ENCODE measurements at regions not wholly inside any gene's neighbourhood (a gene's known extent, or its start where the extent isn't known, plus 50 kb on each side); places are given as distances from the start of the nearest gene placed in this dataset.
A peak's percentile ranks its signal among the peaks of the same experiment; 100 is the strongest.

- no peak overlapping the region for H3K4me3 ChIP-seq (replicated peaks; ENCODE audit: low read depth, low read length)
- DNase-seq (ENCODE audit: extremely low read depth, low read depth) = no peak
- TF ChIP-seq, protein P1, sequence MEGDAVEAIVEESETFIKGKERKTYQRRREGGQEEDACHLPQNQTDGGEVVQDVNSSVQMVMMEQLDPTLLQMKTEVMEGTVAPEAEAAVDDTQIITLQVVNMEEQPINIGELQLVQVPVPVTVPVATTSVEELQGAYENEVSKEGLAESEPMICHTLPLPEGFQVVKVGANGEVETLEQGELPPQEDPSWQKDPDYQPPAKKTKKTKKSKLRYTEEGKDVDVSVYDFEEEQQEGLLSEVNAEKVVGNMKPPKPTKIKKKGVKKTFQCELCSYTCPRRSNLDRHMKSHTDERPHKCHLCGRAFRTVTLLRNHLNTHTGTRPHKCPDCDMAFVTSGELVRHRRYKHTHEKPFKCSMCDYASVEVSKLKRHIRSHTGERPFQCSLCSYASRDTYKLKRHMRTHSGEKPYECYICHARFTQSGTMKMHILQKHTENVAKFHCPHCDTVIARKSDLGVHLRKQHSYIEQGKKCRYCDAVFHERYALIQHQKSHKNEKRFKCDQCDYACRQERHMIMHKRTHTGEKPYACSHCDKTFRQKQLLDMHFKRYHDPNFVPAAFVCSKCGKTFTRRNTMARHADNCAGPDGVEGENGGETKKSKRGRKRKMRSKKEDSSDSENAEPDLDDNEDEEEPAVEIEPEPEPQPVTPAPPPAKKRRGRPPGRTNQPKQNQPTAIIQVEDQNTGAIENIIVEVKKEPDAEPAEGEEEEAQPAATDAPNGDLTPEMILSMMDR (IDR thresholded peaks at IDR 0.05; ENCODE audit: low read depth, low read length, missing control alignments) = no peak
These were observed 87.2 kb upstream of the LIFR start for GRCh38 chr5:38643616-38644015.

DNA sequence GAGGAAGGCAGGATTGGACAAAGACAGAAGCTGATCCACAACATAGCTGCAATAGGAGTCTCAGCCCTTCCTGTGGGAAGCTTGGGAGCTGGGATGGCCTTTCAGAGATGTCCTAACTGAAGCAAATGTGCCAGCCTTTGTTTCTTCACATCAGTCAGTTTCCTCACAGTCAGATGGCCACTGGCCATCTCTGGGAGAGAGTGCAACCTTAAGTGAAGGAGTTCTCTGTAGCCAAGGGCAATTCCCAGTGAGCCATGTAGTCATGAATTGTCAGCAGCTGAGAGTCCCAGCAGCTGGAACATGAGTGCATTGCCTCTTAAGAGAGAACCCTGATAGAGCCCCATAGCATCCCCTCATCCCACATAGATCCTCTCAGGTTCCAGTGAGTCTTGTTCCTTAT lies 89.1 kb upstream of the LIFR start:
- TF ChIP-seq, protein P1 (IDR thresholded peaks at IDR 0.05; ENCODE audit: low read depth, low read length, missing control alignments) = no peak
- DNase-seq (ENCODE audit: extremely low read depth, low read depth) = no peak
- no peak overlapping the region for H3K4me3 ChIP-seq (replicated peaks; ENCODE audit: low read depth, low read length)

GRCh38 chr5:38648703-38649291 lies 92.4 kb upstream of the LIFR start:
- TF ChIP-seq, protein P1 (IDR thresholded peaks at IDR 0.05; ENCODE audit: low read depth, low read length, missing control alignments) = no peak
- no peak for DNase-seq (ENCODE audit: extremely low read depth, low read depth)
- H3K4me3 ChIP-seq (replicated peaks; ENCODE audit: low read depth, low read length) = no peak overlapping the region

GRCh38 chr5:38650540-38650939 lies 94.1 kb upstream of the LIFR start:
- no peak for DNase-seq (ENCODE audit: extremely low read depth, low read depth)
- TF ChIP-seq, protein P1 (IDR thresholded peaks at IDR 0.05; ENCODE audit: low read depth, low read length, missing control alignments) = no peak
- H3K4me3 ChIP-seq (replicated peaks; ENCODE audit: low read depth, low read length) = no peak overlapping the region

GRCh38 chr5:38650946-38651345 lies 94.5 kb upstream of the LIFR start:
- DNase-seq (ENCODE audit: extremely low read depth, low read depth) = peak; percentile 38
- TF ChIP-seq, protein P1 (IDR thresholded peaks at IDR 0.05; ENCODE audit: low read depth, low read length, missing control alignments) = no peak
- H3K4me3 ChIP-seq (replicated peaks; ENCODE audit: low read depth, low read length) = no peak overlapping the region

- TF ChIP-seq, protein P1 (IDR thresholded peaks at IDR 0.05; ENCODE audit: low read depth, low read length, missing control alignments) = no peak
- no peak overlapping the region for H3K4me3 ChIP-seq (replicated peaks; ENCODE audit: low read depth, low read length)
- no peak for DNase-seq (ENCODE audit: extremely low read depth, low read depth)
These were observed 95.4 kb upstream of the LIFR start for GRCh38 chr5:38651806-38652205.

DNA sequence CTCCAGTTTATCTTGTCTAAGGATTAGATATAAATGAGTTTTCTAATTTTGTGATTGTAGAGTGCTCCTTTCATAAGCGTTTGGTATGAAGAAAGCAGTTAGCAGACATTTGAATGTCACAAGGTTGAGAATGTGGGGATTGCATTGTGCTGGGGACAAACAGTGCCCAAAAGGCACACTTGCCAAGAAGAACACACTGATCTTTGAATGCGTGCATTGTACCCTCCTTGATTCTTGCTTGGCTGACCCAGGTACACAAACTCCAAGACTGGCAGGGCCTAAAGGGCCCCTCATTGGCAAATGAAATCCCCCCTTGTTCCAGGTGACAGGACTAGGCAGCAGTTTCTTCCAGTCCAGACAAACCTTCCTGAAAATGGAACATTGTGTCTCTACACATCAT lies 96.9 kb upstream of the LIFR start:
- TF ChIP-seq, protein P1 (IDR thresholded peaks at IDR 0.05; ENCODE audit: low read depth, low read length, missing control alignments) = no peak
- DNase-seq (ENCODE audit: extremely low read depth, low read depth) = no peak
- H3K4me3 ChIP-seq (replicated peaks; ENCODE audit: low read depth, low read length) = no peak overlapping the region
